ENCODE measurements at regions not wholly inside any gene's neighbourhood (a gene's known extent, or its start where the extent isn't known, plus 50 kb on each side); places are given as distances from the start of the nearest gene placed in this dataset.

- CTCF ChIA-PET, result no interaction called here
- POLR2A ChIA-PET, result no interaction called here
- Histone ChIP-seq H3K4me3 (ENCODE audit: control insufficient read depth in 1 of 7, extremely low read depth in 1 of 7, insufficient read depth in 4 of 7, low read depth in 2 of 7, low read length in 6 of 7) (no peak overlapping the region), H3K9me3 (ENCODE audit: control extremely low read depth in 1 of 5, control insufficient read depth in 4 of 5, insufficient read depth in 2 of 5, low read depth in 1 of 5, low read length in 4 of 5) (no peaks in the 10 kb centered on the region), H3K4me1 (ENCODE audit: control extremely low read depth in 1 of 4, control insufficient read depth in 4 of 4, insufficient read depth in 4 of 4, low read length in 3 of 4) (no peaks in the 10 kb centered on the region), H3K27me3 (replicated peaks in 2 of 5; ENCODE audit: control insufficient read depth in 4 of 5, insufficient read depth in 5 of 5, low read length in 4 of 5) (no peaks in the 10 kb centered on the region), H3K36me3 (ENCODE audit: control insufficient read depth in 4 of 4, insufficient read depth in 4 of 4, low read length in 3 of 4) (no peaks in the 10 kb centered on the region), H3K27ac (ENCODE audit: insufficient read depth in 1 of 2, low read depth in 1 of 2, low read length in 2 of 2, poor library complexity in 1 of 2, severe bottlenecking in 2 of 2) (no peak overlapping the region)
- no peak for DNase-seq
- no CpG with 5 or more reads among the region's 4 CpGs for WGBS (ENCODE audit: insufficient coverage)
Measured at GRCh38 chr18:43382641-43383403, 105.5 kb upstream of the SYT4 start.

GRCh38 chr18:43389163-43389562 is 111.9 kb upstream of the SYT4 start:
- Histone ChIP-seq H3K27ac (ENCODE audit: insufficient read depth in 1 of 2, low read depth in 1 of 2, low read length in 2 of 2, poor library complexity in 1 of 2, severe bottlenecking in 2 of 2) (no peak overlapping the region), H3K9me3 (ENCODE audit: control extremely low read depth in 1 of 5, control insufficient read depth in 4 of 5, insufficient read depth in 2 of 5, low read depth in 1 of 5, low read length in 4 of 5) (no peaks in the 10 kb centered on the region), H3K4me3 (ENCODE audit: control insufficient read depth in 1 of 7, extremely low read depth in 1 of 7, insufficient read depth in 4 of 7, low read depth in 2 of 7, low read length in 6 of 7) (no peak overlapping the region), H3K4me1 (ENCODE audit: control extremely low read depth in 1 of 4, control insufficient read depth in 4 of 4, insufficient read depth in 4 of 4, low read length in 3 of 4) (no peaks in the 10 kb centered on the region), H3K36me3 (ENCODE audit: control insufficient read depth in 4 of 4, insufficient read depth in 4 of 4, low read length in 3 of 4) (no peaks in the 10 kb centered on the region), H3K27me3 (replicated peaks in 2 of 5; ENCODE audit: control insufficient read depth in 4 of 5, insufficient read depth in 5 of 5, low read length in 4 of 5) (no peaks in the 10 kb centered on the region)
- DNase-seq, result no peak
- CTCF ChIA-PET, result no interaction called here
- 100% methylated on average over 2 of the region's 2 CpGs for WGBS (ENCODE audit: insufficient coverage)
- POLR2A ChIA-PET, result no interaction called here

GRCh38 chr18:43392168-43392567 is 114.9 kb upstream of the SYT4 start:
- CTCF ChIA-PET, result no interaction called here
- no peak for DNase-seq
- WGBS (ENCODE audit: insufficient coverage), result 80% methylated on average over 1 of the region's 3 CpGs

GRCh38 chr18:43393174-43393573 is 115.9 kb upstream of the SYT4 start:
- no peaks in the 10 kb centered on the region for H3K36me3 ChIP-seq (ENCODE audit: control insufficient read depth in 4 of 4, insufficient read depth in 4 of 4, low read length in 3 of 4)
- CTCF ChIA-PET, result no interaction called here
- POLR2A ChIA-PET, result no interaction called here
- H3K27ac ChIP-seq (ENCODE audit: insufficient read depth in 1 of 2, low read depth in 1 of 2, low read length in 2 of 2, poor library complexity in 1 of 2, severe bottlenecking in 2 of 2), result no peak overlapping the region
- H3K4me1 ChIP-seq (ENCODE audit: control extremely low read depth in 1 of 4, control insufficient read depth in 4 of 4, insufficient read depth in 4 of 4, low read length in 3 of 4), result no peaks in the 10 kb centered on the region
- no peak for DNase-seq
- WGBS (ENCODE audit: insufficient coverage), result no CpG with 5 or more reads among the region's 2 CpGs
- H3K9me3 ChIP-seq (ENCODE audit: control extremely low read depth in 1 of 5, control insufficient read depth in 4 of 5, insufficient read depth in 2 of 5, low read depth in 1 of 5, low read length in 4 of 5), result no peaks in the 10 kb centered on the region
- no peaks in the 10 kb centered on the region for H3K27me3 ChIP-seq (replicated peaks in 2 of 5; ENCODE audit: control insufficient read depth in 4 of 5, insufficient read depth in 5 of 5, low read length in 4 of 5)
- H3K4me3 ChIP-seq (ENCODE audit: control insufficient read depth in 1 of 7, extremely low read depth in 1 of 7, insufficient read depth in 4 of 7, low read depth in 2 of 7, low read length in 6 of 7), result no peak overlapping the region

More at GRCh38 chr18:43392168-43392567, 114.9 kb upstream of the SYT4 start:
- Histone ChIP-seq H3K36me3 (ENCODE audit: control insufficient read depth in 4 of 4, insufficient read depth in 4 of 4, low read length in 3 of 4) (no peaks in the 10 kb centered on the region), H3K4me1 (ENCODE audit: control extremely low read depth in 1 of 4, control insufficient read depth in 4 of 4, insufficient read depth in 4 of 4, low read length in 3 of 4) (no peaks in the 10 kb centered on the region), H3K27ac (ENCODE audit: insufficient read depth in 1 of 2, low read depth in 1 of 2, low read length in 2 of 2, poor library complexity in 1 of 2, severe bottlenecking in 2 of 2) (no peak overlapping the region), H3K4me3 (ENCODE audit: control insufficient read depth in 1 of 7, extremely low read depth in 1 of 7, insufficient read depth in 4 of 7, low read depth in 2 of 7, low read length in 6 of 7) (no peak overlapping the region), H3K9me3 (ENCODE audit: control extremely low read depth in 1 of 5, control insufficient read depth in 4 of 5, insufficient read depth in 2 of 5, low read depth in 1 of 5, low read length in 4 of 5) (no peaks in the 10 kb centered on the region), H3K27me3 (replicated peaks in 2 of 5; ENCODE audit: control insufficient read depth in 4 of 5, insufficient read depth in 5 of 5, low read length in 4 of 5) (no peaks in the 10 kb centered on the region)
- POLR2A ChIA-PET, result no interaction called here

GRCh38 chr18:43396266-43396665 is 119.0 kb upstream of the SYT4 start:
- ChIA-PET CTCF (no interaction called here), POLR2A (no interaction called here)
- no peaks in the 10 kb centered on the region for H3K36me3 ChIP-seq (ENCODE audit: control insufficient read depth in 4 of 4, insufficient read depth in 4 of 4, low read length in 3 of 4)
- H3K27ac ChIP-seq (ENCODE audit: insufficient read depth in 1 of 2, low read depth in 1 of 2, low read length in 2 of 2, poor library complexity in 1 of 2, severe bottlenecking in 2 of 2), result no peak overlapping the region
- H3K4me3 ChIP-seq (ENCODE audit: control insufficient read depth in 1 of 7, extremely low read depth in 1 of 7, insufficient read depth in 4 of 7, low read depth in 2 of 7, low read length in 6 of 7), result no peak overlapping the region
- no peaks in the 10 kb centered on the region for H3K4me1 ChIP-seq (ENCODE audit: control extremely low read depth in 1 of 4, control insufficient read depth in 4 of 4, insufficient read depth in 4 of 4, low read length in 3 of 4)
- no peak for DNase-seq
- H3K27me3 ChIP-seq (replicated peaks in 2 of 5; ENCODE audit: control insufficient read depth in 4 of 5, insufficient read depth in 5 of 5, low read length in 4 of 5), result no peaks in the 10 kb centered on the region
- H3K9me3 ChIP-seq (ENCODE audit: control extremely low read depth in 1 of 5, control insufficient read depth in 4 of 5, insufficient read depth in 2 of 5, low read depth in 1 of 5, low read length in 4 of 5), result no peaks in the 10 kb centered on the region
- WGBS (ENCODE audit: insufficient coverage), result no CpG with 5 or more reads among the region's 1 CpG

- POLR2A ChIA-PET, result no interaction called here
- WGBS (ENCODE audit: insufficient coverage), result 100% methylated on average over 1 of the region's 1 CpG
- no peak for DNase-seq
Measured at GRCh38 chr18:43398601-43399000, 121.3 kb upstream of the SYT4 start.

GRCh38 chr18:43405097-43405496 is 127.8 kb upstream of the SYT4 start:
- Histone ChIP-seq H3K36me3 (ENCODE audit: control insufficient read depth in 4 of 4, insufficient read depth in 4 of 4, low read length in 3 of 4) (no peaks in the 10 kb centered on the region), H3K27ac (ENCODE audit: insufficient read depth in 1 of 2, low read depth in 1 of 2, low read length in 2 of 2, poor library complexity in 1 of 2, severe bottlenecking in 2 of 2) (no peak overlapping the region), H3K9me3 (ENCODE audit: control extremely low read depth in 1 of 5, control insufficient read depth in 4 of 5, insufficient read depth in 2 of 5, low read depth in 1 of 5, low read length in 4 of 5) (no peaks in the 10 kb centered on the region), H3K27me3 (replicated peaks in 2 of 5; ENCODE audit: control insufficient read depth in 4 of 5, insufficient read depth in 5 of 5, low read length in 4 of 5) (no peaks in the 10 kb centered on the region), H3K4me1 (ENCODE audit: control extremely low read depth in 1 of 4, control insufficient read depth in 4 of 4, insufficient read depth in 4 of 4, low read length in 3 of 4) (no peaks in the 10 kb centered on the region), H3K4me3 (ENCODE audit: control insufficient read depth in 1 of 7, extremely low read depth in 1 of 7, insufficient read depth in 4 of 7, low read depth in 2 of 7, low read length in 6 of 7) (no peak overlapping the region)
- ChIA-PET POLR2A (no interaction called here), CTCF (no interaction called here)
- peak in 1 of 3 donors; percentile 8 for DNase-seq
- 85% methylated on average over 1 of the region's 1 CpG for WGBS (ENCODE audit: insufficient coverage)

More at GRCh38 chr18:43398601-43399000, 121.3 kb upstream of the SYT4 start:
- Histone ChIP-seq H3K9me3 (ENCODE audit: control extremely low read depth in 1 of 5, control insufficient read depth in 4 of 5, insufficient read depth in 2 of 5, low read depth in 1 of 5, low read length in 4 of 5) (no peaks in the 10 kb centered on the region), H3K27ac (ENCODE audit: insufficient read depth in 1 of 2, low read depth in 1 of 2, low read length in 2 of 2, poor library complexity in 1 of 2, severe bottlenecking in 2 of 2) (no peak overlapping the region), H3K4me1 (ENCODE audit: control extremely low read depth in 1 of 4, control insufficient read depth in 4 of 4, insufficient read depth in 4 of 4, low read length in 3 of 4) (no peaks in the 10 kb centered on the region), H3K36me3 (ENCODE audit: control insufficient read depth in 4 of 4, insufficient read depth in 4 of 4, low read length in 3 of 4) (no peaks in the 10 kb centered on the region), H3K4me3 (ENCODE audit: control insufficient read depth in 1 of 7, extremely low read depth in 1 of 7, insufficient read depth in 4 of 7, low read depth in 2 of 7, low read length in 6 of 7) (no peak overlapping the region), H3K27me3 (replicated peaks in 2 of 5; ENCODE audit: control insufficient read depth in 4 of 5, insufficient read depth in 5 of 5, low read length in 4 of 5) (no peaks in the 10 kb centered on the region)
- CTCF ChIA-PET, result no interaction called here
